Hepatocyte (in vitro differentiated cells): ENCODE measurements at regions not wholly inside any gene's neighbourhood (a gene's known extent, or its start where the extent isn't known, plus 50 kb on each side); places are given as distances from the start of the nearest gene placed in this dataset.
A peak's percentile ranks its signal among the peaks of the same experiment; 100 is the strongest.

Experiments used
- EZH2 ChIP-seq: fragments of 200-600 bp; sonication (generic); IDR thresholded peaks from 2 replicates; pipeline ENCODE4 v1.6.1; 2016; ENCODE audit warnings: antibody characterized with exemption, mild to moderate bottlenecking, borderline replicate concordance
- TF ChIP-seq, protein P1 (sequence below): fragments of 200-600 bp; sonication (generic); IDR thresholded peaks from 2 replicates; pipeline ENCODE4 v1.5.1; 2016; ENCODE audit warnings: antibody characterized with exemption, mild to moderate bottlenecking; ENCODE audit not compliant: poor library complexity

DNA sequence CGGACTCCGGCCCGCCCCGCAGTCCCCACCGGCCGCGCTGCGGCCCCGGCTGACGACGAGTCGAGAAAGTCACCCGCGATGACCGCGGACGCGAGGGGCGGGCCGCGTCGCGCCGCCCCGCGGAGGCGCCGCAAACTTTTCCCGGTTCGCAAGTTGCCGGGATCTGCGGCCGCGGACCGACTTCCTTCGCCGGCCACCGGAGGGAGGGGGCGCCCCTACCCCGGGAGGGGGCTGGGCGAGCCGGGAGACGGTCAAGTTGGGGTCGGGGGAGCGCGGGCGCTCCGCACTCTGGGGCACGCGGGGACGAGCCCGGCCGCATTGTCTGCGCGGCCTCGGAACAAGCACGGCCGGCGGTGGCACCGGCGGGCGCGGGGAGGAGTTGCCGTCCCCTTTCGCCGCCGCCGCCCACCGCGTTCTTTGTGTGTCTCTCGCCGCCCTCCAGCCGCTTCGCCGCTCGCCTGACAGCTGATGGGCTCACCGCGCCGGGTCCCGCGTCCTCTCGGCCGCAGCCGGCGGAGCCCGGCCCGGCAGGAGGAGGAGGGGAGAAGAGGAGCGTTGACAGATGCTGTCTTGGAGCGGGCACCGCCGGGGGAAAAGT lies 131.6 kb downstream of the OGFRL1 start:
- TF ChIP-seq, protein P1, sequence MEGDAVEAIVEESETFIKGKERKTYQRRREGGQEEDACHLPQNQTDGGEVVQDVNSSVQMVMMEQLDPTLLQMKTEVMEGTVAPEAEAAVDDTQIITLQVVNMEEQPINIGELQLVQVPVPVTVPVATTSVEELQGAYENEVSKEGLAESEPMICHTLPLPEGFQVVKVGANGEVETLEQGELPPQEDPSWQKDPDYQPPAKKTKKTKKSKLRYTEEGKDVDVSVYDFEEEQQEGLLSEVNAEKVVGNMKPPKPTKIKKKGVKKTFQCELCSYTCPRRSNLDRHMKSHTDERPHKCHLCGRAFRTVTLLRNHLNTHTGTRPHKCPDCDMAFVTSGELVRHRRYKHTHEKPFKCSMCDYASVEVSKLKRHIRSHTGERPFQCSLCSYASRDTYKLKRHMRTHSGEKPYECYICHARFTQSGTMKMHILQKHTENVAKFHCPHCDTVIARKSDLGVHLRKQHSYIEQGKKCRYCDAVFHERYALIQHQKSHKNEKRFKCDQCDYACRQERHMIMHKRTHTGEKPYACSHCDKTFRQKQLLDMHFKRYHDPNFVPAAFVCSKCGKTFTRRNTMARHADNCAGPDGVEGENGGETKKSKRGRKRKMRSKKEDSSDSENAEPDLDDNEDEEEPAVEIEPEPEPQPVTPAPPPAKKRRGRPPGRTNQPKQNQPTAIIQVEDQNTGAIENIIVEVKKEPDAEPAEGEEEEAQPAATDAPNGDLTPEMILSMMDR, result peak; percentile 34
- no peak for TF ChIP-seq EZH2
